HCEC 1CT (cell line): ENCODE measurements at regions not wholly inside any gene's neighbourhood (a gene's known extent, or its start where the extent isn't known, plus 50 kb on each side); places are given as distances from the start of the nearest gene placed in this dataset.

Source experiments
- DNase-seq: peaks from one replicate; pipeline ENCODE4 v3.0.0-alpha.2; 2017

- DNase-seq, result no peak
Observed at GRCh38 chr5:168008555-168008954, 282.9 kb upstream of the WWC1 start.

- no peak for DNase-seq
Observed at GRCh38 chr5:168011096-168011495, 280.3 kb upstream of the WWC1 start.

GRCh38 chr5:168012006-168012405 lies 279.4 kb upstream of the WWC1 start:
- no peak for DNase-seq

GRCh38 chr5:168013546-168013945 lies 277.9 kb upstream of the WWC1 start:
- DNase-seq, result no peak

GRCh38 chr5:168014433-168015123 lies 276.9 kb upstream of the WWC1 start:
- DNase-seq, result no peak

GRCh38 chr5:168015506-168015905 lies 275.9 kb upstream of the WWC1 start:
- DNase-seq, result no peak

- DNase-seq, result no peak
Observed at GRCh38 chr5:168017313-168017712, 274.1 kb upstream of the WWC1 start.

- DNase-seq, result no peak
Observed at GRCh38 chr5:168019143-168019542, 272.3 kb upstream of the WWC1 start.

GRCh38 chr5:168020542-168021294 lies 270.7 kb upstream of the WWC1 start:
- peak; percentile 18 for DNase-seq

GRCh38 chr5:168022446-168023169 lies 268.8 kb upstream of the WWC1 start:
- DNase-seq, result no peak

GRCh38 chr5:168023191-168023590 lies 268.3 kb upstream of the WWC1 start:
- no peak for DNase-seq

GRCh38 chr5:168024306-168024705 lies 267.1 kb upstream of the WWC1 start:
- no peak for DNase-seq

- DNase-seq, result no peak
Observed at GRCh38 chr5:168027007-168027406, 264.4 kb upstream of the WWC1 start.

- no peak for DNase-seq
Observed at GRCh38 chr5:168030912-168031311, 260.5 kb upstream of the WWC1 start.

- no peak for DNase-seq
Observed at GRCh38 chr5:168031614-168032013, 259.8 kb upstream of the WWC1 start.

GRCh38 chr5:168039039-168039438 lies 252.4 kb upstream of the WWC1 start:
- no peak for DNase-seq

- no peak for DNase-seq
Observed at GRCh38 chr5:168039566-168040248, 251.7 kb upstream of the WWC1 start.

GRCh38 chr5:168041583-168041982 lies 249.9 kb upstream of the WWC1 start:
- DNase-seq, result no peak

GRCh38 chr5:168042284-168043068 lies 249.0 kb upstream of the WWC1 start:
- DNase-seq, result no peak

GRCh38 chr5:168046163-168046562 lies 245.3 kb upstream of the WWC1 start:
- no peak for DNase-seq

GRCh38 chr5:168047043-168047668 lies 244.3 kb upstream of the WWC1 start:
- no peak for DNase-seq

GRCh38 chr5:168047669-168048111 lies 243.8 kb upstream of the WWC1 start:
- no peak for DNase-seq
